ENCODE measurements at regions not wholly inside any gene's neighbourhood (a gene's known extent, or its start where the extent isn't known, plus 50 kb on each side); places are given as distances from the start of the nearest gene placed in this dataset.

DNA sequence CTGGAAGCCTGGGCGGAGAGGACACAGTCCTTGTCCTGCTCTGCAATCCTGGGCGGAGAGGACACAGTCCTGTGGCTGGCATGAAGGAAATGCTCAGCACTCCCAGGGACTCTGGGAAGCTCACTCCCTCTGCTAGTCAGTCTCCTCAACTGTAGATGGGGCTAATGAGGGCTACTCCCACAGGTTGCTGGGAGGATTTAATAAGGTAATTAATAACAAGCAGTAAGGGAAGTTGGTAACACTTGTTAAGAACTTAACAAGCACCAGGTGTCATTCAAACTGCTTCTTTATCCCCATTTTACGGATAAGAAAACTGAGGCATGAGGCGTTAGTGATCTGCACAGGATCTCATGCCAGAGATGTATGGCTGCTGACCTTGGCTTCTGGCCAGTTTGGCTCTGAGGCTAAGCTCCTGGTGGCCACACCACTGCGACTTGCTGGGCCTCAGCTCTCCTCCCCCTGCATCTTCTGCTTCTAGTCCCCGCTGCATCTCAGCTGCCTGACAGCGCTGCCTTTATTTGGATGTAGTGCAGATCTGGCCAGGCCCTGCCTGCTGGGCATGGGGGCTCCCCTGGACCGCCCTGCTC lies 54.1 kb upstream of the BEGAIN start:
- no peak for DNase-seq (ENCODE audit: low read depth in 2 of 2)
- Histone ChIP-seq H3K9me3 (ENCODE audit: control insufficient read depth, insufficient read depth, low read depth, low read length) (no peaks in the 10 kb centered on the region), H4K20me1 (ENCODE audit: control insufficient read depth, extremely low read depth, insufficient read depth, low read length) (no peaks in the 10 kb centered on the region), H3K4me1 (ENCODE audit: control insufficient read depth, extremely low read depth, insufficient read depth, low read length) (peaks cover 3% of the 10 kb centered on the region), H3K4me2 (ENCODE audit: extremely low read depth, insufficient read depth, low read length) (no peak overlapping the region), H3K4me3 (replicated peaks in 1 of 4; ENCODE audit: control extremely low read depth in 1 of 4, insufficient read depth in 1 of 4, low read depth in 3 of 4, low read length in 4 of 4) (no peak overlapping the region), H3K27ac (ENCODE audit: insufficient read depth, low read length) (no peak overlapping the region), H3K27me3 (ENCODE audit: control insufficient read depth, insufficient read depth, low read length) (peaks cover 4% of the 10 kb centered on the region), H3K36me3 (ENCODE audit: control insufficient read depth, insufficient read depth, low read length) (no peaks in the 10 kb centered on the region), H3K9ac (ENCODE audit: insufficient read depth, low read length) (no peak overlapping the region), H3K79me2 (ENCODE audit: control insufficient read depth, insufficient read depth, low read length) (no peaks in the 10 kb centered on the region), H2AFZ (ENCODE audit: low read length) (no peak overlapping the region)
- no peak for TF ChIP-seq EZH2 (IDR thresholded peaks at IDR 0.05; ENCODE audit: low read length, missing control alignments)
- TF ChIP-seq, protein P1, sequence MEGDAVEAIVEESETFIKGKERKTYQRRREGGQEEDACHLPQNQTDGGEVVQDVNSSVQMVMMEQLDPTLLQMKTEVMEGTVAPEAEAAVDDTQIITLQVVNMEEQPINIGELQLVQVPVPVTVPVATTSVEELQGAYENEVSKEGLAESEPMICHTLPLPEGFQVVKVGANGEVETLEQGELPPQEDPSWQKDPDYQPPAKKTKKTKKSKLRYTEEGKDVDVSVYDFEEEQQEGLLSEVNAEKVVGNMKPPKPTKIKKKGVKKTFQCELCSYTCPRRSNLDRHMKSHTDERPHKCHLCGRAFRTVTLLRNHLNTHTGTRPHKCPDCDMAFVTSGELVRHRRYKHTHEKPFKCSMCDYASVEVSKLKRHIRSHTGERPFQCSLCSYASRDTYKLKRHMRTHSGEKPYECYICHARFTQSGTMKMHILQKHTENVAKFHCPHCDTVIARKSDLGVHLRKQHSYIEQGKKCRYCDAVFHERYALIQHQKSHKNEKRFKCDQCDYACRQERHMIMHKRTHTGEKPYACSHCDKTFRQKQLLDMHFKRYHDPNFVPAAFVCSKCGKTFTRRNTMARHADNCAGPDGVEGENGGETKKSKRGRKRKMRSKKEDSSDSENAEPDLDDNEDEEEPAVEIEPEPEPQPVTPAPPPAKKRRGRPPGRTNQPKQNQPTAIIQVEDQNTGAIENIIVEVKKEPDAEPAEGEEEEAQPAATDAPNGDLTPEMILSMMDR (conservative IDR thresholded peaks at IDR 0.05 in 1 of 2, IDR thresholded peaks at IDR 0.05 in 1 of 2; ENCODE audit: low read depth in 1 of 2, low read length in 2 of 2), result no peak

DNA sequence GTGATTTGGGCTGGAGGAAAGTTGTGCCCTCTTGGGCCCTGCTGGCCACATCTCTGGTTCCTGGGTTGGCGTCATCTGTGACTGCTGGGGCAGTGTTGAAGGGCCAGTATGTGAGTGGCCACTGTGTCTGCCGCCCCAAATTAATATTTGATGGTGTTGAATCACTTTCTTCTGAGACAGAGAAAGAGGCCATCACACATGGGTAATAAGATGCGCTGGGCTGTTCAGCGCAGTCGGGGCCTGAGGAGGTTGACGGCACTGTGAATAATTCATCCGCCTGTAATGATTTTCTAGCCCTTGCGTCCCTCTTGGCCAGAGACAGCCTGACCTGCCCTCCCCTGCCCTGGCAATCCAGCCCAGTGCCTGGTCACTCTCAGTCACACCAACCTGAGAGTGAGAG lies 56.2 kb upstream of the BEGAIN start:
- Histone ChIP-seq H3K79me2 (ENCODE audit: control insufficient read depth, insufficient read depth, low read length) (no peaks in the 10 kb centered on the region), H3K4me3 (replicated peaks in 1 of 4; ENCODE audit: control extremely low read depth in 1 of 4, insufficient read depth in 1 of 4, low read depth in 3 of 4, low read length in 4 of 4) (no peak overlapping the region), H3K27me3 (ENCODE audit: control insufficient read depth, insufficient read depth, low read length) (peaks cover 4% of the 10 kb centered on the region), H3K9me3 (ENCODE audit: control insufficient read depth, insufficient read depth, low read depth, low read length) (no peaks in the 10 kb centered on the region), H3K4me1 (ENCODE audit: control insufficient read depth, extremely low read depth, insufficient read depth, low read length) (peaks cover 3% of the 10 kb centered on the region), H3K4me2 (ENCODE audit: extremely low read depth, insufficient read depth, low read length) (no peak overlapping the region), H3K27ac (ENCODE audit: insufficient read depth, low read length) (no peak overlapping the region), H2AFZ (ENCODE audit: low read length) (no peak overlapping the region), H3K9ac (ENCODE audit: insufficient read depth, low read length) (no peak overlapping the region), H3K36me3 (ENCODE audit: control insufficient read depth, insufficient read depth, low read length) (no peaks in the 10 kb centered on the region), H4K20me1 (ENCODE audit: control insufficient read depth, extremely low read depth, insufficient read depth, low read length) (no peaks in the 10 kb centered on the region)
- TF ChIP-seq EZH2 (IDR thresholded peaks at IDR 0.05; ENCODE audit: low read length, missing control alignments), result no peak
- TF ChIP-seq, protein P1 (conservative IDR thresholded peaks at IDR 0.05 in 1 of 2, IDR thresholded peaks at IDR 0.05 in 1 of 2; ENCODE audit: low read depth in 1 of 2, low read length in 2 of 2), result no peak
- DNase-seq (ENCODE audit: low read depth in 2 of 2), result no peak

DNA sequence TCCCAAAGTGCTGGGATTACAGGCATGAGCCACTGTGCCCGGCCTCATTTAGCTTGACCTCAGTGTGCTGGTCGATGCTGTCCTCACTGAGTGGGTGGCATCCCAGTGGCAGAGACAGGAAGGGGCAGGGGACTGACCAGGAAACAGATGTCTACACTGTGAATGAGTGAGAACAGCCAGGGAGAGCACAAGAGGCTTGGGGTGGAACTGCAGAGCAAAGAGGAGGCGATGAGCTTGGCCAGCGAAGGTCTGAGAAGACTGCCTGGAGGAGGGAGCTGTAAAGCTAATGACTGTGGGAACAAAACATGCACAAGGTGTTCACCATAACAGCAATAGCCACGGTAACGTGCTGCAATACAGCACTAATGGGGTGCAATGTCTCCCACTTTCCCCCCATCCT lies 57.2 kb upstream of the BEGAIN start:
- Histone ChIP-seq H4K20me1 (ENCODE audit: control insufficient read depth, extremely low read depth, insufficient read depth, low read length) (no peaks in the 10 kb centered on the region), H3K27ac (ENCODE audit: insufficient read depth, low read length) (no peak overlapping the region), H2AFZ (ENCODE audit: low read length) (no peak overlapping the region), H3K4me2 (ENCODE audit: extremely low read depth, insufficient read depth, low read length) (no peak overlapping the region), H3K79me2 (ENCODE audit: control insufficient read depth, insufficient read depth, low read length) (no peaks in the 10 kb centered on the region), H3K9me3 (ENCODE audit: control insufficient read depth, insufficient read depth, low read depth, low read length) (no peaks in the 10 kb centered on the region), H3K4me3 (replicated peaks in 1 of 4; ENCODE audit: control extremely low read depth in 1 of 4, insufficient read depth in 1 of 4, low read depth in 3 of 4, low read length in 4 of 4) (no peak overlapping the region), H3K9ac (ENCODE audit: insufficient read depth, low read length) (no peak overlapping the region), H3K4me1 (ENCODE audit: control insufficient read depth, extremely low read depth, insufficient read depth, low read length) (peaks cover 3% of the 10 kb centered on the region), H3K27me3 (ENCODE audit: control insufficient read depth, insufficient read depth, low read length) (peaks cover 4% of the 10 kb centered on the region), H3K36me3 (ENCODE audit: control insufficient read depth, insufficient read depth, low read length) (no peaks in the 10 kb centered on the region)
- no peak for TF ChIP-seq EZH2 (IDR thresholded peaks at IDR 0.05; ENCODE audit: low read length, missing control alignments)
- TF ChIP-seq, protein P1 (conservative IDR thresholded peaks at IDR 0.05 in 1 of 2, IDR thresholded peaks at IDR 0.05 in 1 of 2; ENCODE audit: low read depth in 1 of 2, low read length in 2 of 2), result no peak
- DNase-seq (ENCODE audit: low read depth in 2 of 2), result no peak
